HL-60 (cell line): ENCODE measurements at regions not wholly inside any gene's neighbourhood (a gene's known extent, or its start where the extent isn't known, plus 50 kb on each side); places are given as distances from the start of the nearest gene placed in this dataset.

ENCODE experiments used
- DNase-seq, 2 experiments: peaks; one replicate each; pipeline ENCODE4 v3.0.0-alpha.2; 2010 to 2020; ENCODE audit warnings: low read depth in 1 of 2, low spot score in 1 of 2
- H3K27ac ChIP-seq: fragments of 250-450 bp; sonication (Bioruptor Pico); replicated peaks from 2 replicates; pipeline ENCODE4 v1.5.1; 2020; ENCODE audit warnings: mild to moderate bottlenecking, moderate library complexity
- H3K27me3 ChIP-seq: fragments of 250-450 bp; sonication (Bioruptor Pico); 2 replicates; pipeline ENCODE4 v1.5.1; 2021; ENCODE audit warnings: mild to moderate bottlenecking, moderate library complexity; ENCODE audit not compliant: insufficient read depth, poor library complexity, severe bottlenecking
- H3K4me3 ChIP-seq: replicated peaks from 2 replicates; pipeline ENCODE4 v1.5.1; 2011; ENCODE audit warnings: mild to moderate bottlenecking, control low read depth, low read length; ENCODE audit not compliant: insufficient read depth
- GABPA ChIP-seq: IDR thresholded peaks from 2 replicates; pipeline ENCODE4 v1.6.1; 2012; ENCODE audit warnings: low read depth
- POLR2AphosphoS5 ChIP-seq: IDR thresholded peaks from 2 replicates; pipeline ENCODE4 v1.6.1; 2012; ENCODE audit warnings: low read depth
- SPI1 ChIP-seq: IDR thresholded peaks from 2 replicates; pipeline ENCODE4 v1.6.1; 2012; ENCODE audit warnings: low read depth, mild to moderate bottlenecking, borderline replicate concordance
- TF ChIP-seq, protein P1 (sequence below): IDR thresholded peaks from 2 replicates; pipeline ENCODE4 v1.6.1; 2012; ENCODE audit warnings: low read depth; ENCODE audit not compliant: insufficient replicate concordance
- TF ChIP-seq, protein P2 (sequence below): IDR thresholded peaks from one replicate; pipeline ENCODE4 v1.5.1; 2011; ENCODE audit warnings: low read length, control low read depth, inconsistent platforms; ENCODE audit not compliant: insufficient read depth

DNA sequence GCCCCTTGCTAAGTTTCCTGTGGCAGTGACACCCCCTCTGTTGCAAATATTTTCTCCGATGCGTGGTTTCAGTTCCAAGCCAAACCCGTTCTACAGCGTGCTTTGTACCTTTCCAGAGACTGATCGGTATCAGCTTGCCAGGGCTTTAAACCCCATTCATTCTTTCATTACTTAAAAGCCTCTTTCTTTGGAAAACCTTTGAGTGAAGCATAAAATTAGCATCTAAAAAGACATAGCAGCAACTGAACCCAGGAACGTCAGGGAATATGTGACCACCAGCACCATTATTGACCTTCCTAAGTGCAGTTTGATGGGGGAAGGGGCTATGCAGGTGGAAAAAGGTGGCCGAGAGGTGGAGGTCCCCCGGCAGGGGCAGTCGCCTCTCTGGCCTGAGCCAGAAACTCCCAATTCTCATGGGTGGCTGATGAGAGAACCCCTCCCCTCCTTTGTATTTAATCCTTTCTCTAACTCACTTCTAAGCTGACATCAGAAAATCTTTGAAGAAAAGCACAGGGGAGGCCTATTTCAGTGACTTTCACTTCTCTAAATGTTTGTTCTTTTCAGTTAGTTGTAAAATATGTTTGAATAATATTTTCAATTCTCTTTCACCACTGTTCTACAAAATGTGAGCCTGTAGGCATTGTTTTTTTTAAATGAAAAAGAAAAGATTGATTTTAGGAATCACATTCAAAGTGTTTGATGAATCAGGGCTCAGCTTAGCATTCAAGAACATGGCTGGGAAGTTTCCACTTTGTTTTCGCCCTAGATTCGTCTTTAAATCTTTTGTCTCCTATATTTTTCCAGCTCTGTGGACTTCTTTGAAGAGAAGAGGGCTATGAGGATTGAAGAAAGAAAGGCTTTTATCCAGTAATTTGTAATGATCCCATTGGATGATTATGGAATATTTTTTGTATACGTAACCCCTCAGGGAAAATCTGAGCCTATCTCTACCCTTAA, 89.2 kb downstream of the RSPH3 start:
- H3K27ac ChIP-seq: no peak overlapping the region
- H3K27me3 ChIP-seq: no peaks in the 10 kb centered on the region
- TF ChIP-seq, protein P1, sequence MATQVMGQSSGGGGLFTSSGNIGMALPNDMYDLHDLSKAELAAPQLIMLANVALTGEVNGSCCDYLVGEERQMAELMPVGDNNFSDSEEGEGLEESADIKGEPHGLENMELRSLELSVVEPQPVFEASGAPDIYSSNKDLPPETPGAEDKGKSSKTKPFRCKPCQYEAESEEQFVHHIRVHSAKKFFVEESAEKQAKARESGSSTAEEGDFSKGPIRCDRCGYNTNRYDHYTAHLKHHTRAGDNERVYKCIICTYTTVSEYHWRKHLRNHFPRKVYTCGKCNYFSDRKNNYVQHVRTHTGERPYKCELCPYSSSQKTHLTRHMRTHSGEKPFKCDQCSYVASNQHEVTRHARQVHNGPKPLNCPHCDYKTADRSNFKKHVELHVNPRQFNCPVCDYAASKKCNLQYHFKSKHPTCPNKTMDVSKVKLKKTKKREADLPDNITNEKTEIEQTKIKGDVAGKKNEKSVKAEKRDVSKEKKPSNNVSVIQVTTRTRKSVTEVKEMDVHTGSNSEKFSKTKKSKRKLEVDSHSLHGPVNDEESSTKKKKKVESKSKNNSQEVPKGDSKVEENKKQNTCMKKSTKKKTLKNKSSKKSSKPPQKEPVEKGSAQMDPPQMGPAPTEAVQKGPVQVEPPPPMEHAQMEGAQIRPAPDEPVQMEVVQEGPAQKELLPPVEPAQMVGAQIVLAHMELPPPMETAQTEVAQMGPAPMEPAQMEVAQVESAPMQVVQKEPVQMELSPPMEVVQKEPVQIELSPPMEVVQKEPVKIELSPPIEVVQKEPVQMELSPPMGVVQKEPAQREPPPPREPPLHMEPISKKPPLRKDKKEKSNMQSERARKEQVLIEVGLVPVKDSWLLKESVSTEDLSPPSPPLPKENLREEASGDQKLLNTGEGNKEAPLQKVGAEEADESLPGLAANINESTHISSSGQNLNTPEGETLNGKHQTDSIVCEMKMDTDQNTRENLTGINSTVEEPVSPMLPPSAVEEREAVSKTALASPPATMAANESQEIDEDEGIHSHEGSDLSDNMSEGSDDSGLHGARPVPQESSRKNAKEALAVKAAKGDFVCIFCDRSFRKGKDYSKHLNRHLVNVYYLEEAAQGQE: no peak
- no peak for TF ChIP-seq POLR2AphosphoS5
- TF ChIP-seq GABPA: no peak
- no peak for TF ChIP-seq SPI1
- TF ChIP-seq, protein P2, sequence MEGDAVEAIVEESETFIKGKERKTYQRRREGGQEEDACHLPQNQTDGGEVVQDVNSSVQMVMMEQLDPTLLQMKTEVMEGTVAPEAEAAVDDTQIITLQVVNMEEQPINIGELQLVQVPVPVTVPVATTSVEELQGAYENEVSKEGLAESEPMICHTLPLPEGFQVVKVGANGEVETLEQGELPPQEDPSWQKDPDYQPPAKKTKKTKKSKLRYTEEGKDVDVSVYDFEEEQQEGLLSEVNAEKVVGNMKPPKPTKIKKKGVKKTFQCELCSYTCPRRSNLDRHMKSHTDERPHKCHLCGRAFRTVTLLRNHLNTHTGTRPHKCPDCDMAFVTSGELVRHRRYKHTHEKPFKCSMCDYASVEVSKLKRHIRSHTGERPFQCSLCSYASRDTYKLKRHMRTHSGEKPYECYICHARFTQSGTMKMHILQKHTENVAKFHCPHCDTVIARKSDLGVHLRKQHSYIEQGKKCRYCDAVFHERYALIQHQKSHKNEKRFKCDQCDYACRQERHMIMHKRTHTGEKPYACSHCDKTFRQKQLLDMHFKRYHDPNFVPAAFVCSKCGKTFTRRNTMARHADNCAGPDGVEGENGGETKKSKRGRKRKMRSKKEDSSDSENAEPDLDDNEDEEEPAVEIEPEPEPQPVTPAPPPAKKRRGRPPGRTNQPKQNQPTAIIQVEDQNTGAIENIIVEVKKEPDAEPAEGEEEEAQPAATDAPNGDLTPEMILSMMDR: no peak
- no peak overlapping the region for H3K4me3 ChIP-seq
- no peak for DNase-seq

DNA sequence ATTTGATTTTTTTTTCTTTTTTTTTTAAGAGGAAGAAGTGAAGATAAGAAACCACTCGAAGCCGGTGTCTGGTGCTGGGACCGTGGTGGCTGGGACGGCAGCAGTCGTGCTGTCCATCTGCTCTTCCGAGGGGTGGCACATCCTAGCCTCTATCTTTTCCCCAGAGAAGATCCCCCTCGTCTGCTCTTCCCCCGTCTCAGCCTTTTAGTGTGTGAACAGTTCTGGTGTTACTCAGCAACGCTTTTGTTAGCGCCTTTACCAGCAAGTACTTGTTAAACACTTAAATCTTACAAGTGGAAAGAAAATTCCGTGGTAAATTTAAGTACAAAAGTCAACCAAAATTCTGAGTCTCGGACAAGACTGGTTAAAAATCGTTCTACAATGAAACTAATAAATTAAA, 90.1 kb downstream of the RSPH3 start:
- H3K27me3 ChIP-seq: no peaks in the 10 kb centered on the region
- no peak overlapping the region for H3K4me3 ChIP-seq
- no peak overlapping the region for H3K27ac ChIP-seq
- DNase-seq: no peak
- no peak for TF ChIP-seq SPI1
- no peak for TF ChIP-seq POLR2AphosphoS5
- TF ChIP-seq, protein P1: no peak
- TF ChIP-seq, protein P2: no peak
- no peak for TF ChIP-seq GABPA

DNA sequence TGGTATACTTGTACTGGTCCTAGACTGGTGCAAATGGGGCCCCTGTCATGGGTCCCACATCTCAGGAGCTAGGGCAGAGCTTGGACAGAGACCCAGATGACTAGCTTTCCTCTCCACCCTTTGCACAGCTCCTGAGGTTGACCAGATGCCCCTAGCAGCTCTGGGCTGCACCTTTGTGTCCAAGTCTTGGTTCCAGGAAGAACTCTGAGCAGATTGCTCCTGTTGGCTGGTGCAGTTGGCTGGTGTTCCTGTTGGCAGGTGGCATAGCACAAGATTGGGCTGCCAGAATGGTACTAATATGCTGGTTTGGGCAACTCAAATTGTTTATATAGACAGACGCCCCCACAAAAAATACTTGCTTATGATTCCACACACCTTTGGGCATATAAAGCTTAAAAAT, 89.4 kb upstream of the EZR start:
- Histone ChIP-seq H3K27ac (no peak overlapping the region), H3K4me3 (no peak overlapping the region), H3K27me3 (no peaks in the 10 kb centered on the region)
- TF ChIP-seq, protein P1: no peak
- no peak for TF ChIP-seq SPI1
- no peak for TF ChIP-seq GABPA
- no peak for TF ChIP-seq POLR2AphosphoS5
- TF ChIP-seq, protein P2: no peak
- no peak for DNase-seq
